ENCODE measurements at regions not wholly inside any gene's neighbourhood (a gene's known extent, or its start where the extent isn't known, plus 50 kb on each side); places are given as distances from the start of the nearest gene placed in this dataset.

DNA sequence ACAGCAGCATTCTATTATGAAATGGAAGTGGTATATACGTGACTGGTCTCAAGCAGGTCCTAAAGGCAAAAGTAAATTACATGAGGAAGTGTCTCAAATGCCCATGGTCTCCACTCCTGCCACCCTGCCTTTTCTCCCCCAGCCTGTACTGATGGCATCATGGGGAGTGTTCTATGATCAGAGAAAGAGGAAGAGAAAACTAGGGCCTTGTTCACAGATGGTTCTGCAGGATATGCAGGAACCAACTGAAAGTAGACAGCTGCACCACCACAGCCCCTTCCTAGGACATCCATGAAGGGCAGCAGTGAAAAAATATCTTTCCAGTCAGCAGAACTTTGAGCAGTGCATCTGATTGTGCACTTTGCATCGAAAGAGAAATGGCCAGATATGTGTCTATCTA lies 901.5 kb downstream of the ARAP2 start:
- TF ChIP-seq, protein P1, sequence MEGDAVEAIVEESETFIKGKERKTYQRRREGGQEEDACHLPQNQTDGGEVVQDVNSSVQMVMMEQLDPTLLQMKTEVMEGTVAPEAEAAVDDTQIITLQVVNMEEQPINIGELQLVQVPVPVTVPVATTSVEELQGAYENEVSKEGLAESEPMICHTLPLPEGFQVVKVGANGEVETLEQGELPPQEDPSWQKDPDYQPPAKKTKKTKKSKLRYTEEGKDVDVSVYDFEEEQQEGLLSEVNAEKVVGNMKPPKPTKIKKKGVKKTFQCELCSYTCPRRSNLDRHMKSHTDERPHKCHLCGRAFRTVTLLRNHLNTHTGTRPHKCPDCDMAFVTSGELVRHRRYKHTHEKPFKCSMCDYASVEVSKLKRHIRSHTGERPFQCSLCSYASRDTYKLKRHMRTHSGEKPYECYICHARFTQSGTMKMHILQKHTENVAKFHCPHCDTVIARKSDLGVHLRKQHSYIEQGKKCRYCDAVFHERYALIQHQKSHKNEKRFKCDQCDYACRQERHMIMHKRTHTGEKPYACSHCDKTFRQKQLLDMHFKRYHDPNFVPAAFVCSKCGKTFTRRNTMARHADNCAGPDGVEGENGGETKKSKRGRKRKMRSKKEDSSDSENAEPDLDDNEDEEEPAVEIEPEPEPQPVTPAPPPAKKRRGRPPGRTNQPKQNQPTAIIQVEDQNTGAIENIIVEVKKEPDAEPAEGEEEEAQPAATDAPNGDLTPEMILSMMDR (IDR thresholded peaks at IDR 0.05; ENCODE audit: insufficient read depth in 1 of 2, low read depth in 1 of 2, low read length in 1 of 2, severe bottlenecking in 1 of 2, unreplicated experiment in 1 of 2) = no peak
- Histone ChIP-seq H3K4me3 (ENCODE audit: low read depth, low read length) (no peak overlapping the region), H3K27me3 (replicated peaks; ENCODE audit: control insufficient read depth, insufficient read depth, low read length) (no peaks in the 10 kb centered on the region), H3K4me1 (no peaks in the 10 kb centered on the region), H3K36me3 (ENCODE audit: control insufficient read depth, insufficient read depth, low read length) (no peaks in the 10 kb centered on the region), H3K9me3 (no peaks in the 10 kb centered on the region)
- no TSS peak for BruUV-seq (replicated peaks)
- Mint-ChIP-seq H3K9me3 (ENCODE audit: unreplicated experiment) (peaks cover 7% of the 10 kb centered on the region), H3K27ac (ENCODE audit: unreplicated experiment) (no peak overlapping the region), H3K4me1 (ENCODE audit: low read depth, unreplicated experiment) (no peaks in the 10 kb centered on the region), H3K36me3 (ENCODE audit: insufficient read depth, unreplicated experiment) (no peaks in the 10 kb centered on the region), H3K4me3 (ENCODE audit: unreplicated experiment) (no peak overlapping the region), H3K27me3 (ENCODE audit: insufficient read depth, unreplicated experiment) (no peaks in the 10 kb centered on the region)
- POLR2A ChIA-PET = no interaction called here
- DNase-seq = no peak
- CTCF ChIA-PET = no interaction called here
- intact Hi-C loops (cut with micrococcal nuclease; ENCODE audit: unreplicated experiment) = no loop called here

DNA sequence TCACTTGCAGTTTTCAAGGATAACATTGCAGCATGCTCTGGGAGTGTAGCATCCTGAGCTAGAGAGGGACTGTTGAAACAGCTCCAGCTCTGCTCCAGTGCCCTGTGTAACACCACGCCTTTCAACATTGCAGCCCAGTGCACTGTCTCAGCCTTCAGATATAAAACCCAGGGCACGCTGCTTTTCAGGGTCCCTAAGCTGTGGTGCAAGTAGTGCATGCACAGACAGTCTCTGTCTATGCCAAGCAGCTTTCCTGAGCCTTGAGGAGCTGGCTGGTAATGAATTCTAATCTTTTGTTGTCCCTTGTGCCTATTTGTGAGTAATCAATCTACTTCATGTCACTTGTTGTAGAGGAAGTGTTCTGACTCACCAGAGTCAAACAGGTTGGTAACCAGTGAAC lies 897.0 kb downstream of the ARAP2 start:
- Mint-ChIP-seq H3K9me3 (ENCODE audit: unreplicated experiment) (peaks cover 26% of the 10 kb centered on the region), H3K27ac (ENCODE audit: unreplicated experiment) (no peak overlapping the region), H3K27me3 (ENCODE audit: insufficient read depth, unreplicated experiment) (no peaks in the 10 kb centered on the region), H3K4me1 (ENCODE audit: low read depth, unreplicated experiment) (no peaks in the 10 kb centered on the region), H3K4me3 (ENCODE audit: unreplicated experiment) (no peak overlapping the region), H3K36me3 (ENCODE audit: insufficient read depth, unreplicated experiment) (no peaks in the 10 kb centered on the region)
- Histone ChIP-seq H3K4me3 (ENCODE audit: low read depth, low read length) (no peak overlapping the region), H3K27me3 (replicated peaks; ENCODE audit: control insufficient read depth, insufficient read depth, low read length) (no peaks in the 10 kb centered on the region), H3K4me1 (no peaks in the 10 kb centered on the region), H3K36me3 (ENCODE audit: control insufficient read depth, insufficient read depth, low read length) (no peaks in the 10 kb centered on the region), H3K9me3 (no peaks in the 10 kb centered on the region)
- ChIA-PET CTCF (no interaction called here), POLR2A (no interaction called here)
- intact Hi-C loops (cut with micrococcal nuclease; ENCODE audit: unreplicated experiment) = no loop called here
- no TSS peak for BruUV-seq (replicated peaks)
- no peak for DNase-seq
- TF ChIP-seq, protein P1 (IDR thresholded peaks at IDR 0.05; ENCODE audit: insufficient read depth in 1 of 2, low read depth in 1 of 2, low read length in 1 of 2, severe bottlenecking in 1 of 2, unreplicated experiment in 1 of 2) = no peak

DNA sequence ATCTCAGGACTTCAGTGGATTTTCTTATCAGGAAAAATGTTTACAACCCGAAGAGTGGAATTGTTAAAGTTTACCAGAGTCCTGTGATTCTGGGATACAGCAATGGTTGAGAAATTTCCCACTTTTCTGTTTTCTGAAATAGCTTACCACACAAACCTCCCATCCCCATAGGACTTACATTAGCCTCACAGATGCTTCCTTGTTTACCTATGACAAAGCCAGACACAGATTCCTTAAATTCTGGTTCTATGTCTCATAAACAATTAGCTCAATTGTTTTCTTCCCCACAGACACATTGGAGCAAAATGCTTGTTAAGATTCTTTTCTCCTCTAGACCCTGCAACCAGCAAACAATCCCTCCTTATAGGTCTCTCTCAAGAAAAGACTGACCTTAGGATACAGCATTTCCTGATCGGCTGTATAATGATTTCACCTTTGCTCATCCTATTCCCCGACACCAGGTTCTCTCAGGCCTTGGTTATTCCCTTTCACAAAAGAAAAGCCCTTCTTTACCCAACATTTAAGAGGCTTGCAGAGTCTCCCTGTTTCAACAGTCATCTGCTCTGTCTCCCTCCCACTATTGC lies 886.2 kb downstream of the ARAP2 start:
- no TSS peak for BruUV-seq (replicated peaks)

More for the DNA sequence above, 886.2 kb downstream of the ARAP2 start:
- TF ChIP-seq, protein P1 (IDR thresholded peaks at IDR 0.05; ENCODE audit: insufficient read depth in 1 of 2, low read depth in 1 of 2, low read length in 1 of 2, severe bottlenecking in 1 of 2, unreplicated experiment in 1 of 2) = no peak
- H3K9me3 Mint-ChIP-seq (ENCODE audit: unreplicated experiment) = no peaks in the 10 kb centered on the region
- no peaks in the 10 kb centered on the region for H3K36me3 Mint-ChIP-seq (ENCODE audit: insufficient read depth, unreplicated experiment)
- H3K4me1 Mint-ChIP-seq (ENCODE audit: low read depth, unreplicated experiment) = no peaks in the 10 kb centered on the region
- Histone ChIP-seq H3K9me3 (no peaks in the 10 kb centered on the region), H3K4me1 (no peaks in the 10 kb centered on the region), H3K4me3 (ENCODE audit: low read depth, low read length) (no peak overlapping the region), H3K27me3 (replicated peaks; ENCODE audit: control insufficient read depth, insufficient read depth, low read length) (no peaks in the 10 kb centered on the region), H3K36me3 (ENCODE audit: control insufficient read depth, insufficient read depth, low read length) (no peaks in the 10 kb centered on the region)
- H3K4me3 Mint-ChIP-seq (ENCODE audit: unreplicated experiment) = no peak overlapping the region
- POLR2A ChIA-PET = no interaction called here
- CTCF ChIA-PET = no interaction called here
- intact Hi-C loops (cut with micrococcal nuclease; ENCODE audit: unreplicated experiment) = no loop called here
- DNase-seq = no peak
- H3K27me3 Mint-ChIP-seq (ENCODE audit: insufficient read depth, unreplicated experiment) = peaks cover 2% of the 10 kb centered on the region
- no peak overlapping the region for H3K27ac Mint-ChIP-seq (ENCODE audit: unreplicated experiment)

All from Caco-2 (cell line).